GM23338 (cell line): ENCODE measurements at regions not wholly inside any gene's neighbourhood (a gene's known extent, or its start where the extent isn't known, plus 50 kb on each side); places are given as distances from the start of the nearest gene placed in this dataset.

ENCODE experiments used
- ATAC-seq: fragments of 200-7000 bp; cut with Tn5 transposase; 3 replicates; pipeline ENCODE4 v1.9.1; 2020
- DNase-seq: peaks from one replicate; pipeline ENCODE4 v3.0.0-alpha.2; 2015; ENCODE audit warnings: low spot score
- H2AFZ ChIP-seq: fragments of 200-600 bp; sonication (generic); 2 replicates; pipeline ENCODE4 v1.8.0; 2016; ENCODE audit warnings: antibody characterized with exemption, mild to moderate bottlenecking, moderate library complexity
- H3F3A ChIP-seq: fragments of 200-600 bp; sonication (generic); replicated peaks from 2 replicates; pipeline ENCODE4 v1.8.0; 2017; ENCODE audit warnings: antibody characterized with exemption, mixed run types, low read depth
- H3K27ac ChIP-seq: fragments of 200-600 bp; sonication (generic); 2 replicates; pipeline ENCODE4 v1.6.1; 2016; ENCODE audit warnings: low read depth
- H3K27me3 ChIP-seq: fragments of 200-600 bp; sonication (generic); 2 replicates; pipeline ENCODE4 v1.8.0; 2016; ENCODE audit warnings: mild to moderate bottlenecking, mixed run types, moderate library complexity; ENCODE audit not compliant: insufficient read depth
- H3K36me3 ChIP-seq: fragments of 200-600 bp; sonication (generic); 2 replicates; pipeline ENCODE4 v1.8.0; 2016; ENCODE audit warnings: mild to moderate bottlenecking; ENCODE audit not compliant: insufficient read depth
- H3K4me1 ChIP-seq: fragments of 200-600 bp; sonication (generic); 2 replicates; pipeline ENCODE4 v1.8.0; 2016; ENCODE audit warnings: mild to moderate bottlenecking, moderate library complexity; ENCODE audit not compliant: insufficient read depth
- H3K4me2 ChIP-seq: fragments of 200-600 bp; sonication (generic); 2 replicates; pipeline ENCODE4 v1.7.1; 2017; ENCODE audit warnings: mixed run types
- H3K4me3 ChIP-seq: fragments of 200-600 bp; sonication (generic); 2 replicates; pipeline ENCODE4 v1.6.1; 2016; ENCODE audit warnings: mixed run types
- H3K79me2 ChIP-seq: fragments of 200-600 bp; sonication (generic); replicated peaks from 2 replicates; pipeline ENCODE4 v1.8.0; 2017; ENCODE audit warnings: mild to moderate bottlenecking; ENCODE audit not compliant: insufficient read depth
- H3K9me2 ChIP-seq: fragments of 200-600 bp; sonication (generic); 2 replicates; pipeline ENCODE4 v1.8.0; 2017; ENCODE audit not compliant: insufficient read depth
- H4K20me1 ChIP-seq: fragments of 200-600 bp; sonication (generic); replicated peaks from 2 replicates; pipeline ENCODE4 v1.8.0; 2017; ENCODE audit warnings: mild to moderate bottlenecking; ENCODE audit not compliant: insufficient read depth
- H3K27ac Mint-ChIP-seq: 2 replicates; pipeline ENCODE4 v1.8.0; 2020; ENCODE audit warnings: inconsistent platforms, mild to moderate bottlenecking, moderate library complexity, mixed read lengths
- H3K27me3 Mint-ChIP-seq: 3 replicates; pipeline ENCODE4 v1.8.0; 2022; ENCODE audit warnings: low read depth, mild to moderate bottlenecking, moderate library complexity, mixed read lengths, inconsistent platforms; ENCODE audit not compliant: insufficient read depth, poor library complexity
- H3K36me3 Mint-ChIP-seq: 3 replicates; pipeline ENCODE4 v1.8.0; 2021; ENCODE audit warnings: low read depth, mild to moderate bottlenecking, inconsistent platforms, moderate library complexity, mixed read lengths
- H3K4me1 Mint-ChIP-seq: 3 replicates; pipeline ENCODE4 v1.8.0; 2020; ENCODE audit warnings: mild to moderate bottlenecking, inconsistent platforms, mixed read lengths
- H3K4me3 Mint-ChIP-seq: 3 replicates; pipeline ENCODE4 v1.8.0; 2021; ENCODE audit warnings: moderate library complexity, mild to moderate bottlenecking, inconsistent platforms, mixed read lengths
- H3K9me3 Mint-ChIP-seq: 3 replicates; pipeline ENCODE4 v1.8.0; 2020; ENCODE audit warnings: moderate library complexity, mild to moderate bottlenecking, inconsistent platforms, mixed read lengths
- CREB1 ChIP-seq: fragments of 250-450 bp; sonication (Bioruptor Pico); IDR thresholded peaks from 2 replicates; pipeline ENCODE4 v1.5.0; 2020; ENCODE audit warnings: low read depth, mild to moderate bottlenecking, moderate library complexity
- EZH2 ChIP-seq: fragments of 200-600 bp; sonication (generic); IDR thresholded peaks from one replicate; pipeline ENCODE4 v1.8.0; 2017; ENCODE audit warnings: antibody characterized with exemption, mild to moderate bottlenecking, low read depth; ENCODE audit not compliant: unreplicated experiment
- EZH2phosphoT487 ChIP-seq: fragments of 200-600 bp; sonication (generic); IDR thresholded peaks from one replicate; pipeline ENCODE4 v1.8.1; 2018; ENCODE audit warnings: antibody characterized with exemption; ENCODE audit not compliant: unreplicated experiment
- JUNB ChIP-seq: IDR thresholded peaks from one replicate; pipeline ENCODE4 v1.6.1; 2016; ENCODE audit warnings: antibody characterized with exemption; ENCODE audit not compliant: unreplicated experiment
- NANOG ChIP-seq: IDR thresholded peaks from 2 replicates; pipeline ENCODE4 v1.6.1; 2016; ENCODE audit warnings: antibody characterized with exemption, borderline replicate concordance
- POLR2AphosphoS5 ChIP-seq: IDR thresholded peaks from 2 replicates; pipeline ENCODE4 v1.6.1; 2016; ENCODE audit warnings: antibody characterized with exemption, low read depth
- STAT1 ChIP-seq: IDR thresholded peaks from one replicate; pipeline ENCODE4 v1.6.1; 2016; ENCODE audit warnings: antibody characterized with exemption; ENCODE audit not compliant: unreplicated experiment
- ZNF331 ChIP-seq: fragments of 250-450 bp; sonication (Bioruptor Pico); IDR thresholded peaks from 2 replicates; pipeline ENCODE4 v1.5.0; 2020; ENCODE audit warnings: low read depth, mild to moderate bottlenecking, moderate library complexity
- TF ChIP-seq, protein P1 (sequence below), 2 experiments: fragments of 200-600 bp in 1 of 2; sonication (generic) in 1 of 2; conservative IDR thresholded peaks; 2 replicates each; pipeline versions ENCODE4 v1.5.1 to v1.6.1; 2016 to 2017; ENCODE audit warnings: antibody characterized with exemption in 2 of 2, low read depth in 2 of 2, mild to moderate bottlenecking in 2 of 2, moderate library complexity in 1 of 2
- TF ChIP-seq, protein P2 (sequence below): IDR thresholded peaks from 2 replicates; pipeline ENCODE4 v1.6.1; 2016; ENCODE audit warnings: antibody characterized with exemption

GRCh38 chr4:81358154-81358553 lies 113.6 kb downstream of the RASGEF1B start (continued):
- TF ChIP-seq NANOG (no peak), JUNB (no peak), CREB1 (CRISPR knock-in tag) (no peak), ZNF331 (CRISPR knock-in tag) (no peak), STAT1 (no peak), EZH2phosphoT487 (no peak), POLR2AphosphoS5 (no peak)
- TF ChIP-seq, protein P1, sequence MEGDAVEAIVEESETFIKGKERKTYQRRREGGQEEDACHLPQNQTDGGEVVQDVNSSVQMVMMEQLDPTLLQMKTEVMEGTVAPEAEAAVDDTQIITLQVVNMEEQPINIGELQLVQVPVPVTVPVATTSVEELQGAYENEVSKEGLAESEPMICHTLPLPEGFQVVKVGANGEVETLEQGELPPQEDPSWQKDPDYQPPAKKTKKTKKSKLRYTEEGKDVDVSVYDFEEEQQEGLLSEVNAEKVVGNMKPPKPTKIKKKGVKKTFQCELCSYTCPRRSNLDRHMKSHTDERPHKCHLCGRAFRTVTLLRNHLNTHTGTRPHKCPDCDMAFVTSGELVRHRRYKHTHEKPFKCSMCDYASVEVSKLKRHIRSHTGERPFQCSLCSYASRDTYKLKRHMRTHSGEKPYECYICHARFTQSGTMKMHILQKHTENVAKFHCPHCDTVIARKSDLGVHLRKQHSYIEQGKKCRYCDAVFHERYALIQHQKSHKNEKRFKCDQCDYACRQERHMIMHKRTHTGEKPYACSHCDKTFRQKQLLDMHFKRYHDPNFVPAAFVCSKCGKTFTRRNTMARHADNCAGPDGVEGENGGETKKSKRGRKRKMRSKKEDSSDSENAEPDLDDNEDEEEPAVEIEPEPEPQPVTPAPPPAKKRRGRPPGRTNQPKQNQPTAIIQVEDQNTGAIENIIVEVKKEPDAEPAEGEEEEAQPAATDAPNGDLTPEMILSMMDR (conservative IDR thresholded peaks at IDR 0.05; ENCODE audit: low read depth in 2 of 2): no peak

DNA sequence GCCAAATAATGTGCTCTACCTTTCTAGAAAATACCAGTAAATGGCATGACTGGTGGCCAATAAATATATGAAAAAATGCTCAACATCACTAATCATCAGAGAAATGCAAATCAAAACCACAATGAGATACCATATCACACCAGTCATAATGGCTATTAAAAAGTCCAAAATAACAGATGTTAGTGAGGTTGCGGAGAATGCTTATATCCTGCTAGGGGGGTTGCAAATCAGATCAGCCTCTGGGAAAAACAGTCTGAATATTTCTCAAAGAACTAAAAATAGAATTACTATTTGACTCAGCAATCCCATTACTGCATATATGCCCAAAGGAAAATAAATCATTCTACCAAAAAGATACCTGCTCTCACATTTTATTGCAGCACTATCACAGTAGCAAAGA lies 115.1 kb downstream of the RASGEF1B start:
- Mint-ChIP-seq H3K4me1 (peaks cover 5% of the 10 kb centered on the region; the same call in 2 of the 3 replicates), H3K9me3 (no peaks in the 10 kb centered on the region), H3K4me3 (no peak overlapping the region), H3K27ac (no peak overlapping the region), H3K36me3 (no peaks in the 10 kb centered on the region), H3K27me3 (no peaks in the 10 kb centered on the region)
- DNase-seq: no peak
- H3K4me1 ChIP-seq: no peaks in the 10 kb centered on the region
- H3F3A ChIP-seq: no peaks in the 10 kb centered on the region
- no peak overlapping the region for H2AFZ ChIP-seq
- ATAC-seq: no peak
- no peaks in the 10 kb centered on the region for H4K20me1 ChIP-seq
- TF ChIP-seq, protein P1 (conservative IDR thresholded peaks at IDR 0.05; ENCODE audit: low read depth in 2 of 2): no peak
- TF ChIP-seq NANOG: no peak
- no peak overlapping the region for H3K27ac ChIP-seq
- no peaks in the 10 kb centered on the region for H3K9me2 ChIP-seq
- no peaks in the 10 kb centered on the region for H3K79me2 ChIP-seq
- H3K4me2 ChIP-seq: no peak overlapping the region
- no peaks in the 10 kb centered on the region for H3K36me3 ChIP-seq
- H3K4me3 ChIP-seq: no peak overlapping the region
- no peaks in the 10 kb centered on the region for H3K27me3 ChIP-seq

DNA sequence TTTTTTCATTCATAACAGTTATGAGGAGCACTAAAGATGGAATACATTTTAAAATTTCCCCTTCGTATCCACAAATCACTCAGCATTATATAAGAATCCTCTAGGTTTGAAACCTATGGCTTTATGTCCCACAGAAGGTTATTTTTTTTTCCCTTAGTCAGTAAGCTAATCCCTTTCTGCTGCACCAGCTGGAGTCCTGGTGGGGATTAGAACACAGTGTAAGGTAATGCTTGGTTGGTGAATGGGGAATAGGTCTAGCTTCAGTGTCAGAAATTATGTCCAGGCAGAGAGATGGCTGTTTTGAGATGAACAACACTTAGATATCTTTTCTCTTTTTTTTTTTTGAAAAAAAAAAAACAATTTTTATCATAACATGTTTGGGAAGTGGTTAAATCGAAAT lies 116.6 kb downstream of the RASGEF1B start:
- no peak for ATAC-seq
- no peaks in the 10 kb centered on the region for H3F3A ChIP-seq
- H3K36me3 ChIP-seq: no peaks in the 10 kb centered on the region
- Mint-ChIP-seq H3K27ac (no peak overlapping the region), H3K27me3 (no peaks in the 10 kb centered on the region), H3K9me3 (no peaks in the 10 kb centered on the region), H3K4me3 (no peak overlapping the region), H3K4me1 (peaks cover 5% of the 10 kb centered on the region; the same call in 2 of the 3 replicates), H3K36me3 (no peaks in the 10 kb centered on the region)
- DNase-seq: no peak
- H3K4me2 ChIP-seq: no peak overlapping the region
- no peaks in the 10 kb centered on the region for H3K27me3 ChIP-seq
- no peaks in the 10 kb centered on the region for H4K20me1 ChIP-seq
- H3K79me2 ChIP-seq: no peaks in the 10 kb centered on the region
- H2AFZ ChIP-seq: no peak overlapping the region
- H3K4me1 ChIP-seq: no peaks in the 10 kb centered on the region
- no peaks in the 10 kb centered on the region for H3K9me2 ChIP-seq
- no peak overlapping the region for H3K4me3 ChIP-seq
- no peak overlapping the region for H3K27ac ChIP-seq
- TF ChIP-seq, protein P2, sequence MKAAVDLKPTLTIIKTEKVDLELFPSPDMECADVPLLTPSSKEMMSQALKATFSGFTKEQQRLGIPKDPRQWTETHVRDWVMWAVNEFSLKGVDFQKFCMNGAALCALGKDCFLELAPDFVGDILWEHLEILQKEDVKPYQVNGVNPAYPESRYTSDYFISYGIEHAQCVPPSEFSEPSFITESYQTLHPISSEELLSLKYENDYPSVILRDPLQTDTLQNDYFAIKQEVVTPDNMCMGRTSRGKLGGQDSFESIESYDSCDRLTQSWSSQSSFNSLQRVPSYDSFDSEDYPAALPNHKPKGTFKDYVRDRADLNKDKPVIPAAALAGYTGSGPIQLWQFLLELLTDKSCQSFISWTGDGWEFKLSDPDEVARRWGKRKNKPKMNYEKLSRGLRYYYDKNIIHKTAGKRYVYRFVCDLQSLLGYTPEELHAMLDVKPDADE: no peak
- TF ChIP-seq EZH2phosphoT487 (no peak), EZH2 (no peak), NANOG (no peak), POLR2AphosphoS5 (no peak)
